ENCODE measurements at regions not wholly inside any gene's neighbourhood (a gene's known extent, or its start where the extent isn't known, plus 50 kb on each side); places are given as distances from the start of the nearest gene placed in this dataset.
"Not testable (repeated sequence)": the region's sequence is repeated elsewhere in the genome, so short reads cannot be mapped to it uniquely, and the experiment has no call there.

DNA sequence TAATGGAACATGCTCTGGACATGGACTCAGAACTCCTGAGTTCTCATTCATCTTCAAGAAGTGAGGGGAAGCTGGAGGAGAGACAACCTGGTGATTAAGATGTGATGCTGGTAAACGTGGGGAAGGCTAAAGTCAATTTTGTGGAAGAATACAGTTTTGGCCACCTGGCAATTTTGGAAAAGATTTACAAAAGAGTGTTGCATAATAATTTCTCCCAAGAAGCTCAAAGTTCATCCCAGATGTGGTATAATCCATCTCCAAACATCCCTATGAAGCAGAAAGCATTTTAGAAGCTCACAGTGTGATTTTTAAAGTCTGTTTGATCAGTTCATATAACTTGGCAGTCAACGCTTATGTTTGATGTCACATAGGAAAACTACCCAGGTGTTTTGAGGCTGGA is 208.7 kb downstream of the LMX1A start:
- no peak for DNase-seq (ENCODE audit: low read depth in 2 of 2)

DNA sequence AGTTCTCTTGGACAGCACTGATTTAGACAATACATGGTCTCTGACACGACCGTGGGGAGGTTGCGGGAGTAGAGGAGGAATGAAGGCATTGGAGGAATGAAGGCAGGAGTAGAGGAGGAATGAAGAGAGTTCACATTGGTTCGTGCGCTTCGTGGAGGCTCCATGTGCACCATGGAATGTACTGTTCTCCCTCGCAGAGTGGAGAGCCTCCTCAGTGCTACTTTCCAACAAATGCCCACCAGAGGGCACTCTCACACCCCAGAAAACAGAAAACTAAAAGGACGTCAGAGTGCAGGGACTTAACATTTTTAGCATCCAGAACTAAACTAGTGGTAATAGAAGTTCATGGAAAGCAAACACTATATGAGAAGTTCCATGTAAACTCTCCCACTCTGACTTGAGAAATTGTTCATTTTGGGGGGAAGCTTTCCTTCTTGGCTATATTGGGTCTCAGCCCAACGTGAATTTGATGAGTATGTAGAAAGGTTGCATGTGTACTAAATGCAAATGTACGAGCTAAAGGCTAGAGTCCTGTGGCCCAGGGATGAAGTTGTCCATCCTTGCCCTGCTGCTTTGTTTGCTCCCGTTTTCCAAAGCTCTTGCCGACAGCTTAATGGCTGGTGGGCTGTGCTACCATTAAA is 211.6 kb downstream of the LMX1A start:
- DNase-seq (ENCODE audit: low read depth in 2 of 2): peak; percentile 19 to 30

DNA sequence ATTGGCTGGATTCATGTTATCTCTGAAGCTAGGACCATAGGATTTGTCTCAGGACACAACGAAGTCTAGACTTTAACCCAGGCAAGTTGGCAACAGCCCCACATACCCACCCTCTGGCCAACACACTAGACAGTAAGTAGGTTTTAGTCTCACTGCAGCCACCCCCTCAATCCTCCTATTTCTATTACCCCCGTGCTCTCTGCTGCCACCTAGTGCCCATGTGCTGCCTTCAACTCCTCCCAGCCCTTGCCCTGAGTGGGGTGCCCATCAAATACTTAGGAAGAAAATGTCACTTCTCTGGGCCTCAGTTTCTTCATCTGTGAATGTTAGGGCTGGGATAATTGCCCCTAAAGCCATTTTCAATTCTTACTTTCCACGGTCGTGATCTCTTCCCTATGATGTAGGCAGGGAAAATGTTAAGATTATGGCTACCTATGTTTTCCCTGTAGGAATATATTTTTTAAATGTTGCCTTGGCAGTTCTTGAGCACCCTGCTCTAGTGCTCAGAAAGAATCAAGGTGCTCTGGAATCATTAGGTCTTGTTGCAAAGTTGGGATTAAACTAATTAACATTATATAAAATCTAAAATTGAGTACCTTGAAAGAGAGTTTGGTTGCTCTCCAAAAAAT is 213.0 kb downstream of the LMX1A start:
- peak in 1 of 2 donors; percentile 27 for DNase-seq (ENCODE audit: low read depth in 2 of 2)

DNA sequence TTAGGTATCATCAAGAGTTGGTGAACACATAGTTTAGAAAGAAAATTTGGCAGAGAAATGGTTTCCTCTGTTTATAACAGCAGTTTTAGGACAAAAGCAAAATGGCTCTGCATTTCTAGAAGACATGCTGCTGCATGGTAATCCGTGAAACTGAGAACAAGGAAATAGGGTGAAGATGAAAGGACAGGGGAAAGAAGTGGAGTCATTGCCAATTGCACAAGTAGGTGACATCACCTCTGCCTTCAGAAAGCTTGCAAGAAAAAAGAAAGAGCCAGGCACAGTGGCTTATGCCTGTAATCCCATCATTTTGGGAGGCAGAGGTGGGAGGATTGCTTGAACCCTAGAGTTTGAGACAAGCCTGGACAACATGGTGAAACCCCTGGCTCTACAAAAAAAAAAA is 217.6 kb downstream of the LMX1A start:
- DNase-seq (ENCODE audit: low read depth in 2 of 2): no peak

DNA sequence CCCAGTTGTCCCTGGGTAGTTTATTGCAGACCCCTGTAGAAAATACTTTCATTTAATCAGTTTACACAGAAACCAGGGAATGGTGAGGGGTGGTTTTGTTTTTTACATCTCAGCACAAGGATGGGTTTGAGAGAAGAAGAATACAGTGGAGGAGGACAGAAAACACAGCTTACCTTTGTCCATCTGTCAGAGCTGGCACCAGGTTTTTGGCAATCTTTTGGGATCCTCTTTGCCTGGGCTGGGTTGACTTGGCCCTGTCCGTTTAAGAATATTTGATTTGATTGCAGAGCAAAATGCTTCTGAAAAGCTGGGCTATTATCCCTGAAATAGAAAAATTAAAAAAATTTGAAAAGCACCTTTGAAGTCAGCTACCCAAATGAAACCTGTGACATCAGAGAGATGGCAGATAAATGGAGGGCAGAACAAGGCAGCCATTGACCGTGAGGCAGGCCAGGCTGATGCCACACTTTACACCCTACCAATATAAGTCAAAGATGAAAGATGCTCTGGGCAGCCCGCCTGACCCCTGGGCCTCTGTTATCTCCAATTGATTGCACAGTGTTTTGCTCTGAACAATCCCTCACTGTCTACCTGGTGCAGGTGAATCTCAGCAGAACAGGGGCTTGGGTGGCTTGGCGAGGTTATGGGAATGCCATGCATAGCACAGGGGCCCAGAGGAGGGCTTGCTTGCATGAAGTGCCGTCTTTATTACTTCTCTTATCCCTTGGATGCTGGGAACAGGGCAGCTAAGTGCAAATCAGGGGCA is 218.8 kb downstream of the LMX1A start:
- no peak for DNase-seq (ENCODE audit: low read depth in 2 of 2)

DNA sequence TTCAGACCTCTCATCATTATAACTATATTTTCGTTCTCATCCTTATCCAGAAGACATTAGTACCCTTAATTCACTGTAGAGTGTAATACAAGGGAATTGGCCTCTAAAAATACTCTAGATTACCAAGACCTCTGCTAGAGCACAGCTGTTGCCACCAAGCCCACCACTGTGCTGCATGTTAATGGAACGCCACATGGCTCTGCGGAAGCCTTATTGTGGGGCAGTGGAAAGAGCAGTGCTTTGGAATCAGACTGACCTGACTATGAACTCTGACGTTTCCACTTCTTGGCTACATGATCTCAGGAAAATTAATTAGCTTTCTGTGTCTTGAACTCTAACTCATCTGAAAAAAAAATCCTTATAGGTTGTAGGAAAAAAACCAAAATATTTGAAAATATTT is 222.1 kb downstream of the LMX1A start:
- DNase-seq (ENCODE audit: low read depth in 2 of 2): no peak

DNA sequence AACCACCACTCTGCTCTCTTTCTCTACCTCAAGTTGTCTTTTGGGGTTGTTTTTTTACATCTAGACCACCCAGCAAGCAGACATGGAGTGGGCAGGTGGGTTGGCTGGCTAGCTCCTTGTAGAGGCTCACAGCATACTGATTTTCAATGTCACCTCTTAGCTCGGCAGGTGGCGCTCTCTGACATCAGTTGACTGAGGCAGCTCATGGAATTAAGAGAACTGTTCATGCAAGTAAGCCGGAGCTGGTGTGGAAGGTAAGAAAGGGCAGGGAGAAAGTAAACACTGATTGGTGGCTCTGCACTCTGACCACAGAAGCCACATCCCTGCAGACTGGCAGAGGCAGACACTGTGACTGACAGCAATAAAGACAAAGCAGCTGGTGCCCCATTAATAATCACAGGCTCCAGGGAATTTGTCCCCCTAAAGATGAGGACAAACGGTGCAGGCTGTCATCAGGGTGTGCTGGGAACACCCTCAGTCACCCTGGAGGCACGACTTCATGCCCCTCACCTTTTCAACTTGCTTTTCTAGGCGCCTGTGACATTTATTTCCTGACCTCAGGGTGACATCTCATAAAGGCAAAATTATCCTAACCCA is 226.8 kb downstream of the LMX1A start:
- DNase-seq (ENCODE audit: low read depth in 2 of 2): peak; percentile 4 to 20

DNA sequence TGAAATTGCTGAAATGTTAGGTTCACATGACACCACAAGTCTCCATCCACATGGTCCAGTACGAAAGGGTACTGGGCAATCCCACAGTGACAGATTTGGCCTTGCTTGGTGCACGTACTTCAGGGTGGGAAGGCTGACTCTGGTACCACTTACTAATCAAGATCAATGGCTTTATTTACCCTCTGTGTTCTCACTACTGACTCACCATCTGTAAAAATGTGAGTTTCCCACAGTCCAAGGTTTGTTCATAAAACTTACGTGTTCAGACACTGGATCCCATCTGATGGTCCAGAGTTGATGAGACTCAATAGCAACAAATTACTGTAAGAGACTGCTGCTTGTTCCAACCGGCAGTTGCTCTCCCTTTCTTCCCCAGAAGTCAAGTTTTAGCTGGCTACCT is 231.7 kb downstream of the LMX1A start:
- no peak for DNase-seq (ENCODE audit: low read depth in 2 of 2)

DNA sequence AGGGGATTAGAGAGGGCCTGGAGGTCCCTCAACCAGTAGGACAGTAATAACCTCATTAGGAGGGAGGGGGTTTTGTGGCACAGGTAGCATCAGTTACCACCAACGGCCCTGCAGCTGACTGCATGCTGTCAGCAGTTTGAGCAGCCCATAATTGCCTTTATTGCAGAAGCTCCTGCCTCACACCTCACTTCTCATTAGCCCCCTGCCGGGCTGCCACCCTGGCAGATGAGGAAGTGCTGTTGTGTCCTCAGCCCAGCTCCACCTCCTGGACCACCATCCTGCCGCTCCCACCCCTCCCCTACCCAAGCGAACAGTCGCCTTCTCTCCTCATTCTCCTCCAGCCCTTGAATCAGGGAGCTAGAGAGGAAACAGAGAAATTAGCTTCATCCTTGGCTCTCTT is 237.4 kb downstream of the LMX1A start:
- no peak for DNase-seq (ENCODE audit: low read depth in 2 of 2)

DNA sequence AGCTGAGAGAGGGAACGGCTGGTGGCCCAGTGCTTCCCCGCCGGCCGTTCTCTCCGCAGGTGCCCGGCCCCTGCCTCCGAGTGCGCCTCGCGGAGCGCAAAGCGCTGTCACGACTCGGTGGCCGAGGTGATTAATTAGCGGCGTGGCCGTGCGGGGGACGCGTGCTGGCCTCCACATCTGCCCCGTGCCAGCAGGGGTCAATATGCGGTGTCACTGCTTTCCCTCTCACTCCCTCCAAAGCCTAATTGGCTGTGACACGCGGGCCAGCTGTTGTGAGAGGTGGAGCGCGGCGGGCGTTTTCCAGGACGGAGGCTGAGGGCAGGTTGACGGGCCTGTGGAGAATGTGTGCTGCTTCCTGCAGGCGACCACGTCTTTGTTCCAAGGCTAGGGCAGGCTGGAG is 239.0 kb downstream of the LMX1A start:
- no peak for DNase-seq (ENCODE audit: low read depth in 2 of 2)

DNA sequence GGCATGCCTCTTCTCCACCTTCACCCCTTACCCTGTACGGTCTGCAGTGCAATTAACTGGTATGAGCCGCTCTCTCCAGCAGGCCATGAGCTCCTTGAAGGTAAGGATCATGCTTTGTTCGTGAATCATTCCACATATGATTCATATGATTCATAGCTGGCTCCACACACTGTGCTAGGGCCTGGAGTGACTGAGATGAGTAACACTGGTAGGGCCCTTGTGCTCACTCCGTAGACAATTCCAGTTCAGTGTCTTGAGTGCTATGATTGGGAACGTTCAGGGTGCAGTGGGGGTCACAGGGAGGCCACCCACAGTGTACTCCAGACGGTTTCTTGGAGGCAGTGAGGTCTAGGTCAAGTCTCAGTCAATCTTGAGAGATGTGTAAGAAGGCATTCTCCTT is 239.8 kb downstream of the LMX1A start:
- DNase-seq (ENCODE audit: low read depth in 2 of 2): no peak

DNA sequence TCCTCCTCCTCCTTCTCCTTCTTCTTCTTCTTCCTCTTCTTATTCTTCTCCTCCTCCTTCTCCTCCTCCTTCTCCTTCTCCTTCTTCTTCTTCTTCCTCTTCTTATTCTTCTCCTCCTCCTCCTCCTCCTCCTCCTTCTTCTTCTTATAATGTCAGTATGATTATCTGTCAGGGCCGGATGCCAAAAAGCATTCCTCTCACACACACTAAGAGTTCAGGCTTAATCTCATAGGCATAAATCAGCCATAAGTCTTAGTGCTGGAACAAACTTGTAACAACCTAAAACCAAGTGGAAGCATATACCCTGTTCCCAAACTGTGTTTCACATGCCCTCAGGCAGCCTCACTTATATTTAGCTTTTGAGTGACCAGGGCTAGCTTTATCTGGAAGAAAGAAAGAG is 240.3 kb downstream of the LMX1A start:
- DNase-seq (ENCODE audit: low read depth in 2 of 2): no peak

DNA sequence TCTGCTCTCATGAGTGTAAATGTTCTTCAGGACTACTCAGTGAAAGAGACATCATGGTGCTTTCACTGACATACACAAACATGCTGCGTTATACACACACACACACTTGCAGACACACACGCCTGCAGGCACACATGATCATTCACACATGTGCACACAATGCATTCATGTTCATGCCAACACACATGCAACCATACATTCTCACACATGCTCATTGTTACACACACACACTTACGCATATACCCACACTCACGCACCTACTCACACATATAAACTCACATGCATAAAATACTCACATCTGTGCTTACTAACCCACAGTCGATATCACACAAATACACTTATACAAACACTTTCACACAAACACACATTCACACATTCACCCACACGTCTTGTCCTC is 241.6 kb downstream of the LMX1A start:
- DNase-seq (ENCODE audit: low read depth in 2 of 2): no peak

DNA sequence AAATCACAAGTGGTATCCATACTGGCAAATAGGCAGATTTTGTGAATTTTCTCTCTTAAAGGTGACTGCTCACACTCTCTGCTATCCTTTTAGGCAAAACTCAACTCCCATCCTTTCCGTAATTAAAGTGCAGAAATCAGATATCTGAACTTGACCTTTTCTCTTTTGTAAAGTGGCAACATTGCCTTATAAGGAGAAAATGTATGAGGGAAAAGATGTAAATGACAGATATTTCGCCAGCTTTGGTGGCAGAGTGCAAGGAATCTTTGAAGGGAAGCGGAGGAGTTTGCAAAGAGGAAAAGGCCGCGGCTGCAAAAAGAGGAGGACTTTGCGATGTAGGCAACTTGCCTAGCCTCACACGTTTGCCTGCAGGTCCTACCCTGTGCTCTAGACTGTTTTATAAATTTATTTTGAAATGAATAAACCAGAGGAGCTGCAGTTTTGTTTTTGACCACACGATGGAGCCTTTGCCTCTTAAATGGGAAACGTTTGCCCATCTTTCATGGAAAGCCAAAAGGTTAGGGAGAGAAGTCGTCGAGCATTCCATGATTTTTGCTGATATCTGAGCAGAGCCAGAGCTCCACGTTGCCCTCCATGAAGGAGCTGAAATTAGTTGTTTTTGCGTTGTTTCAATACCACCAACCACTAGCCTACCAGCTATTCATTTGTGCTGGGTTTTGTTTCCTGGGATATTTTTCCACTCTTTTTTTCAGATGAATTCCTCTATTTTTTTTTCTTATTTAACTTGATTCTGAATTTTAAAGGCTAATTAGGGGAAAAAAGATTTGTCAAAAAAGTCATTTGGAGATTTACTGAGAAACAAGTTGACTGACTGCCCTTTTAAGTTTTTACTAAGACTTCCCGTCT is 242.3 kb downstream of the LMX1A start:
- DNase-seq (ENCODE audit: low read depth in 2 of 2): peak in 1 of 2 donors; percentile 4

DNA sequence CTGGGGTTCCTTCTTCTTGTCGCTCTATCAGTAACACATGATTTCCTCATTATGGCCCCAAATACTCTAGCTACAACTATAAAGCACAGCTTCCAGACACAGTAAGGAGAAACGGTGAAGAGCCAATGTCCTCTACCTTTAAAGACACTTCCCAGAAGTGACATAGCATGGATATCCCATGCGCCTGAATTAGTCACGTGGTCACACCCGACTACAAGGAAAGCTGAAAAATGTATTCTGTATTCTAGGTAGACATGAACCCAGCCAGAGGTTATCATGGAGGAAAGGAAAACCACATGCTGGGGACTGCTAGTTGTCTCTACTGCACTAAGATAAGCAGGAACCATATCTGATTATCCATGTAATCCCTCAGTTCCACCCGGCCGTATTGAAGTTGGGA is 244.3 kb downstream of the LMX1A start:
- DNase-seq (ENCODE audit: low read depth in 2 of 2): no peak

DNA sequence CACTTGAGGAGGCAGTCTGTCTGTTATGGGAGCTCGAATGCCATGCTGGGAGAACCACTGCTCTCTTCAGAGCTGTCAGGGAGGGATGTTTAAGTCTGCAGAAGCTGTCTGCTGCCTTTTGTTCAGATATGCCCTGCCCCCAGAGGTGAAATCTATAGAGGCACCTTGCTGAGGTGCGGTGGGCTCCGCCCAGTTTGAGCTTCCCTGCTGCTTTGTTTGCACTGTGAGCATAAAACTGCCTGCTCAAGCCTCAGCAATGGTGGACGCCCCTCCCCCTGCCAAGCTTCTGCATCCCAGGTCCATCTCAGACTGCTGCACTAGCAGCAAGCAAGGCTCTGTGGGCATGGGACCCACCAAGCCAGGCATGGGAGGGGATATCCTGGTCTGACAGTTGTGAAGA is 247.5 kb downstream of the LMX1A start:
- DNase-seq (ENCODE audit: low read depth in 2 of 2): no peak

DNA sequence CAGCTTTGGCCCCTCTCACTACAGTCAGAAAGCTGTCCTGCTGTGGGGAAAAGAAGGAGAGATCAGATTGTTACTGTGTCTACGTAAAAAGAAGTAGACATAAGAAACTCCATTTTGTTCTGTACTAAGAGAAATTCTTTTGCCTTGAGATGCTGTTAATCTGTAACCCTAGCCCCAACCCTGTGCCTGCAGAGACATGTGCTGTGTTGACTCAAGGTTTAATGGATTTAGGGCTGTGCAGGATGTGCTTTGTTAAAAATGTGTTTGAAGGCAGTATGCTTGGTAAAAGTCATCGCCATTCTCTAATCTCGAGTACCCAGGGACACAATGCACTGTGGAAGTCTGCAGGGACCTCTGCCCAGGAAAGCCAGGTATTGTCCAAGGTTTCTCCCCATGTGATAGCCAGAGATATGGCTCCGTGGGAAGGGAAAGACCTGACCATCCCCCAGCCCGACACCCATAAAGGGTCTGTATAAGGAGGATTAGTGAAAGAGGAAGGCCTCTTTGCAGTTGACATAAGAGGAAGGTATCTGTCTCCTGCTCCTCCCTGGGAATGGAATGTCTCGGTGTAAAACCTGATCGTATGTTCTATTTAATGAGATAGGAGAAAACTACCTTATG is 263.9 kb downstream of the LMX1A start:
- not testable (repeated sequence) for DNase-seq (ENCODE audit: low read depth in 2 of 2)

DNA sequence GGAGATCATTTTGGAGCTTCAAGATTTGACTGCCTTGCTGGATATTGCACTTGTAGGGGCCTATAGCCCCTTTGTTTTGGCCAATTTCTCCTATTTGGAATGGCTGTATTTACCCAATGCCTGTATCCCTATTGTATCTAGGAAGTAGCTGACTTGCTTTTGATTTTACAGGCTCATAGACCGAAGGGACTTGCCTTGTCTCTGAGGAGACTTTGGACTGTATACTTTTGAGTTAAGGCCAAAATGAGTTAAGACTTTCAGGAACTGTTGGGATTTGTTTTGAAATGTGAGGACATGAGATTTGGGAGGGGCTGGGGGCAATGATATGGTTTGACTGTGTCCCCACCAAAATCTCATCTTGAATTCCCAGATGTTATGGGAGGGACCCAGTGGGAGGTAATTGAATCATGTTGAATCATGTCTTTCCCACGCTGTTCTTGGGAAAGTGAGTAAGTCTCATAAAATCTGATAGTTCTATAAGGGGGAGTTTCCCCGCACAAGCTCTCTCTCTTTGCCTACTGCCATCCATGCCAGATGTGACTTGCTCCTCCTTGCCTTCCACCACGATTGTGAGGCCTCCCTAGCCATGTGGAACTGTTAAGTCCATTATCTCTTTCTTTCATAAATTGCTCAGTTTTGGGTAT is 276.1 kb downstream of the LMX1A start:
- no peak for DNase-seq (ENCODE audit: low read depth in 2 of 2)

DNA sequence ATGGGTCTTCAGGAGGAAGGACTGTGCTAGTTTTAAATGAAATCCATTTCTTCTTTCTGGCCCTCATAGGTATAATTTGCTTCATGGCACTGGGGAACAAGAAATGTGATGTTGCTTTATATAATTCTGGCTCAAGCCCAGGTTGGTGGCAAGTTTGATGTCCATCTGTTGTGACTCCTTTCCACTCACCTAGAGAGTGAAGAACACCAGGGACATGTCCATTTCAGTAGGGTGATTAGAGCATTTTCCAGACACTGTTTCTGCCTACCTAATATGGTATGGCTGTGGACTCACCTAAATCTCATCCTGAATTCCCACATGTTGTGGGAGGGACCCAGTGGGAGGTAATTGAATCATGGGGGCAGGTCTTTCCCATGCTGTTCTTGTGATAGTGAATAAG is 278.1 kb downstream of the LMX1A start:
- no peak for DNase-seq (ENCODE audit: low read depth in 2 of 2)

DNA sequence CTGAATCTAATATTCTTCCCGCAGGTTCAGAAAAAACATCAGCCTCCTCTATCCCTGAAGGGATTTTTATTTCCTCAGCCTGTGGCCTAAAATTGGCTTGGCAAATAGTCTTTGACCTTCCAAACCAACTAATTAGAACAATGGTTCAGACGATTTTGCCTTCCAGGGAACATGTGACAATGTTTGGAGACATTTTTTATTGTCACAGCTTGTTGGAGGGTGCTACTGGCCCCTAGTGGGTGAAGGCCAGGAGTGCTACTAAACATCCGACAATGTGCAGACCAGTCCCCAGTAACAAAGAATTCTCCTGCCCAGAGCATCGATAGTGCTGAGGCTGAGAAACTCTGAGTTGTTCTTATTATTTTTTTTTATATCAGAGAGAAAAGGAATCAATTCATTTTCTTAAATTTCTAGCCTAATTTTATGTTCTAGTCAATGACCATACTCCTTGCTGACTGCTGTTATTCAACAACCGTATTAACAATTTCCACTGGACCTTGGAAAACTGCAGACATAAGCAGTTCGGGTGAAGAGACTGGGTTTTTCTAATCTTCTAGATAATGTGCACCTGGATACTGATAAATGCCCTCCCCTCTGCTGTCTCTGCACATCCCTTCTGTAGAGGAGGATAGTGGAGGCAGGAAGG is 280.7 kb downstream of the LMX1A start:
- DNase-seq (ENCODE audit: low read depth in 2 of 2): no peak
